HCT116 (cell line): ENCODE measurements at regions not wholly inside any gene's neighbourhood (a gene's known extent, or its start where the extent isn't known, plus 50 kb on each side); places are given as distances from the start of the nearest gene placed in this dataset.

Source experiments
- ATAC-seq: fragments of 200-7000 bp; cut with Tn5 transposase; 2 replicates; pipeline ENCODE4 v1.9.1; 2020; ENCODE audit warnings: mild to moderate bottlenecking, moderate library complexity
- BruUV-seq: library from RNA; stranded (reverse); fragments of 400-500 nt; replicated peaks from 2 replicates; lab custom pipeline; 2021; lab: Mats Ljungman, UMichigan
- CTCF ChIA-PET: fragments of 300-600 bp; sonication (Branson Sonifier 250); formaldehyde crosslinking; loops from one replicate; lab custom pipeline; 2021; ENCODE audit warnings: antibody characterized with exemption; lab: Charles Lee
- POLR2A ChIA-PET: fragments of 300-600, 350-600 bp; sonication (Branson Sonifier 250); formaldehyde crosslinking; loops from one replicate; lab custom pipeline; 2021; ENCODE audit warnings: antibody characterized with exemption; lab: Charles Lee
- RAD21 ChIA-PET, 2 experiments: fragments of 300-600 bp; sonication (Branson Sonifier 250); formaldehyde crosslinking; loops; one replicate each; lab custom pipeline; 2023; ENCODE audit warnings: low total read pairs in 2 of 2; ENCODE audit not compliant: uncharacterized antibody in 2 of 2, unreplicated experiment in 2 of 2, low non-redundant PET in 1 of 2; lab: Charles Lee
- DNase-seq: peaks from one replicate; pipeline ENCODE4 v3.0.0-alpha.2; 2010; ENCODE audit warnings: low read depth, low spot score
- H2AFZ ChIP-seq: fragments of 200-600 bp; shearing (Covaris generic), sonication (generic); 2 replicates; pipeline ENCODE4 v1.6.1; 2017; ENCODE audit warnings: low read depth, mixed run types, mixed read lengths, antibody characterized with exemption, low read length; ENCODE audit not compliant: poor library complexity, severe bottlenecking
- H3K27ac ChIP-seq: 2 replicates; pipeline ENCODE4 v1.5.1; 2012; ENCODE audit warnings: low read depth, low read length
- H3K27me3 ChIP-seq: fragments of 200-600 bp; sonication (generic); 2 replicates; pipeline ENCODE4 v1.6.1; 2016; ENCODE audit warnings: mixed run types, low read length, mixed read lengths; ENCODE audit not compliant: insufficient read depth
- H3K36me3 ChIP-seq, 2 experiments: fragments of 200-500 bp in 1 of 2; fragments of 200-600 bp in 1 of 2; sonication (Bioruptor generic) in 1 of 2; sonication (generic) in 1 of 2; 2 replicates each; pipeline versions ENCODE4 v1.5.1 to v1.6.1; 2014 to 2016; ENCODE audit warnings: low read length in 2 of 2, inconsistent platforms in 1 of 2, mixed read lengths in 1 of 2, mixed run types in 1 of 2; ENCODE audit not compliant: insufficient read depth in 2 of 2, control insufficient read depth in 1 of 2
- H3K4me1 ChIP-seq, 2 experiments: fragments of 200-600 bp in 1 of 2; sonication (generic) in 1 of 2; 2 replicates each; pipeline versions ENCODE4 v1.5.1 to v1.6.1; 2012 to 2017; ENCODE audit warnings: low read length in 2 of 2, inconsistent platforms in 1 of 2, mild to moderate bottlenecking in 1 of 2, mixed read lengths in 1 of 2, mixed run types in 1 of 2, moderate library complexity in 1 of 2; ENCODE audit not compliant: insufficient read depth in 2 of 2, control insufficient read depth in 1 of 2
- H3K4me2 ChIP-seq: fragments of 200-600 bp; sonication (generic); 2 replicates; pipeline ENCODE4 v1.6.1; 2017; ENCODE audit warnings: mixed run types, low read length, mixed read lengths
- H3K4me3 ChIP-seq, 2 experiments: fragments of 200-600 bp in 1 of 2; sonication (generic) in 1 of 2; replicated peaks in 1 of 2; 2 replicates each; pipeline ENCODE4 v1.5.1; 2011 to 2016; ENCODE audit warnings: low read length in 2 of 2, control low read depth in 1 of 2, low read depth in 1 of 2, mild to moderate bottlenecking in 1 of 2, mixed read lengths in 1 of 2, mixed run types in 1 of 2
- H3K79me2 ChIP-seq: fragments of 200-600 bp; sonication (generic); 2 replicates; pipeline ENCODE4 v1.6.1; 2017; ENCODE audit warnings: mild to moderate bottlenecking, mixed run types, low read length, moderate library complexity, mixed read lengths; ENCODE audit not compliant: insufficient read depth
- H3K9ac ChIP-seq: fragments of 200-600 bp; sonication (generic); 2 replicates; pipeline ENCODE4 v1.6.1; 2016; ENCODE audit warnings: low read length, mixed read lengths
- H3K9me2 ChIP-seq: fragments of 200-600 bp; sonication (generic), shearing (Covaris generic); 2 replicates; pipeline ENCODE4 v1.6.1; 2017; ENCODE audit warnings: mixed run types, mild to moderate bottlenecking, moderate library complexity; ENCODE audit not compliant: insufficient read depth
- H3K9me3 ChIP-seq, 2 experiments: fragments of 200-500 bp in 1 of 2; fragments of 200-600 bp in 1 of 2; sonication (Bioruptor generic) in 1 of 2; sonication (generic) in 1 of 2; 2 replicates each; pipeline ENCODE4 v1.6.1; 2014 to 2017; ENCODE audit warnings: low read length in 2 of 2, mixed read lengths in 2 of 2, inconsistent platforms in 1 of 2, low read depth in 1 of 2, mild to moderate bottlenecking in 1 of 2, mixed run types in 1 of 2, moderate library complexity in 1 of 2; ENCODE audit not compliant: control insufficient read depth in 1 of 2, insufficient read depth in 1 of 2
- H4K20me1 ChIP-seq: fragments of 200-600 bp; sonication (generic), shearing (Covaris generic); 2 replicates; pipeline ENCODE4 v1.6.1; 2017; ENCODE audit warnings: mixed run types, mild to moderate bottlenecking, moderate library complexity; ENCODE audit not compliant: insufficient read depth
- EZH2phosphoT487 ChIP-seq: fragments of 200-600 bp; IDR thresholded peaks from 2 replicates; pipeline ENCODE4 v1.6.1; 2018; ENCODE audit warnings: antibody characterized with exemption, borderline replicate concordance
- JUND ChIP-seq: IDR thresholded peaks from 2 replicates; pipeline ENCODE4 v1.6.1; 2012
- RAD21 ChIP-seq: IDR thresholded peaks from 2 replicates; pipeline ENCODE4 v1.6.1; 2012; ENCODE audit warnings: low read depth, mild to moderate bottlenecking
- REST ChIP-seq: IDR thresholded peaks from 2 replicates; pipeline ENCODE4 v1.6.1; 2012; ENCODE audit warnings: low read depth
- SP1 ChIP-seq: IDR thresholded peaks from 2 replicates; pipeline ENCODE4 v1.6.1; 2012; ENCODE audit warnings: low read depth
- TCF7L2 ChIP-seq: IDR thresholded peaks from 2 replicates; pipeline ENCODE4 v1.7.0; 2011; ENCODE audit warnings: borderline replicate concordance, inconsistent platforms; ENCODE audit not compliant: insufficient read depth, insufficient read length; ENCODE audit errors: extremely low read depth
- YY1 ChIP-seq: IDR thresholded peaks from 2 replicates; pipeline ENCODE4 v1.6.1; 2011; ENCODE audit warnings: low read length, low read depth, moderate library complexity, mild to moderate bottlenecking; ENCODE audit not compliant: insufficient replicate concordance; ENCODE audit errors: extremely low read depth
- ZBTB33 ChIP-seq: IDR thresholded peaks from 2 replicates; pipeline ENCODE4 v1.6.1; 2011; ENCODE audit warnings: mild to moderate bottlenecking, low read length, moderate library complexity; ENCODE audit not compliant: insufficient replicate concordance; ENCODE audit errors: extremely low read depth
- ZFX ChIP-seq: fragments of 450-650 bp; IDR thresholded peaks from 2 replicates; pipeline ENCODE4 v1.6.1; 2017
- ZNF274 ChIP-seq: fragments of 200-500 bp; sonication (Bioruptor generic); IDR thresholded peaks from 2 replicates; pipeline ENCODE4 v1.6.1; 2014; ENCODE audit warnings: mild to moderate bottlenecking, low read depth, low read length, inconsistent platforms
- intact Hi-C: fragments of 100-400 bp; cut with micrococcal nuclease; formaldehyde crosslinking; loops from 2 replicates; pipeline ENCODE4 v1.10.0; 2022

GRCh38 chr22:27278946-27279345 is 522.6 kb downstream of the MN1 start (continued):
- TF ChIP-seq EZH2phosphoT487 (no peak), ZNF274 (no peak), RAD21 (no peak)

GRCh38 chr22:27283240-27283639 is 518.3 kb downstream of the MN1 start:
- CTCF ChIA-PET: no interaction called here

More at GRCh38 chr22:27283240-27283639, 518.3 kb downstream of the MN1 start:
- Histone ChIP-seq H3K4me3 (no peak overlapping the region), H3K4me2 (no peak overlapping the region), H2AFZ (no peak overlapping the region), H3K36me3 (no peaks in the 10 kb centered on the region), H3K79me2 (no peaks in the 10 kb centered on the region), H3K9me3 (no peaks in the 10 kb centered on the region), H3K27ac (no peak overlapping the region), H3K9ac (no peak overlapping the region), H3K9me2 (no peaks in the 10 kb centered on the region), H3K27me3 (peaks cover 21% of the 10 kb centered on the region; the same call in 1 of the 2 replicates), H4K20me1 (no peaks in the 10 kb centered on the region), H3K4me1 (no peaks in the 10 kb centered on the region)
- ChIA-PET POLR2A (no interaction called here), RAD21 (no interaction called here)
- intact Hi-C loops: no loop called here
- ATAC-seq (no peak), DNase-seq (no peak)
- TF ChIP-seq SP1 (no peak), ZFX (no peak), ZBTB33 (no peak), JUND (no peak), YY1 (no peak), REST (no peak), TCF7L2 (no peak)
- BruUV-seq: no TSS peak
